NCI-H446 treated with DMSO at 0.1 percent for 48 hours (cell line): ENCODE measurements at regions not wholly inside any gene's neighbourhood (a gene's known extent, or its start where the extent isn't known, plus 50 kb on each side); places are given as distances from the start of the nearest gene placed in this dataset.

ENCODE experiments used
- DNase-seq: peaks from one replicate; lab custom pipeline; 2025; lab: John Stamatoyannopoulos, UW

- no peak for DNase-seq
Observed at GRCh38 chr2:40507432-40507831, 55.5 kb upstream of the SLC8A1 start.

DNA sequence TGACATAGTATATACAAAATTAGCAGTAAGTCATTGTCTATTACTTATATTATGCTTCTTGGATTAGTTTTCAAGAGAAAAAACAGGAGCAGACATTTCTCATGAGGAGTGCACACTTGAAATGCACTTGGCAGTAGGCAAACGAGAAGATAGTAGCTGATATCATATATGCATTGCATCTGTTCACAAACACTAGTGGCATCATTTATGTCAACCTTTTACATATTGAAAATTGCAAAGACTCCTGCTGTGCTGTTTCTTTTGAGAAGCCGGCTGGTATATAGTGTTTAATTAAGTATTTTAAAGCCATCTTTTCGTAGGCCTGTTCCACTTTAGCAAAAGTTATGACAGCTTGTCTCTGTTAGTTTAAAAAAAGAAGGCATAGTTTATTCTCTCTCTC is 58.4 kb upstream of the SLC8A1 start:
- no peak for DNase-seq

DNA sequence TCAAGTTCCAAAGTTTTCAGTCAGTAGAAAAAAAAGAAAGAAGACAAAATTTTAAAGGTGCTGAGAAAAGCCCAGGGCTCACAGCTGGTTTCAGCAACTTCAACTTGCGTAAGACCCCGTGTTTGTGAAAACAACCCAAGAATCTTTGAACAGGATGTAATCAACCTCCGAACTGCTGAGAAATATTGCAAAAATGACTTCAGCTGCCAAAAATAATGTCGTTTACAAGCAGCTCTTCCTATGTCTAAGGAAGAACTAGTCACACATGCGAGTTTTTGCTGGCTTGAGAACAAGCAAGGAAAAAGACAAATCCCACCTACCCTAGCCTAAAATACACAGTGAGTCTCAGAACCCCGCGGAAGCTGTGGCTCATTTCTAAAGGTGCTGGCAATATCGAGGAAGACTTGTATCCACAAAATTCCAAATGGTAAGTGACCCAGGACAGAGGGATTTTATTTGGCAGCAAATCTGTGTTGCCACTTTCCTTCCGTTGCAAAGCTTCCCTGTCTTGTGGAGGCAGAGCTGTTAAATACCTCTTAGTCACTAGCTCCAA is 59.8 kb upstream of the SLC8A1 start:
- no peak for DNase-seq

- DNase-seq = peak; percentile 10
Observed at GRCh38 chr2:40512256-40512655, 60.4 kb upstream of the SLC8A1 start.

GRCh38 chr2:40513201-40513600 is 61.3 kb upstream of the SLC8A1 start:
- no peak for DNase-seq

GRCh38 chr2:40516604-40517003 is 64.7 kb upstream of the SLC8A1 start:
- no peak for DNase-seq

DNA sequence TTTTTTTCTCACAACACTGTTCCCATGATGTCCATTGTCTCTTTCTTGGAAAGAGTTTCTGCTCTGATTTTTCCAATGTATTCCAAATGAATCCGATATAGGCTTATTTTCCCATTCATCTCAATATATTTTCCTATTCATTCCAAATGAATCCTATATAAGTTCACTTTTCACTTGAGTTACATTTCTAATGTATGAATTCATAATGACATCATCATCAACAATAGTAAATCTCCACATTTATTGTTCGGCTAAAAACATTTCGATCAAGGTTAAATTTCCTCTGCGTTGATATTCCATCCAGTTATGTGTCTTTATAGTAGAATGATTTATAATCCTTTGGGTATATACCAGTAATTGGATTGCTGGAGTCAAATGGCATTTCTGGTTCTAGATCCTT is 76.7 kb upstream of the SLC8A1 start:
- no peak for DNase-seq

GRCh38 chr2:40531359-40531758 is 79.5 kb upstream of the SLC8A1 start:
- no peak for DNase-seq

GRCh38 chr2:40534528-40534927 is 82.6 kb upstream of the SLC8A1 start:
- no peak for DNase-seq

DNA sequence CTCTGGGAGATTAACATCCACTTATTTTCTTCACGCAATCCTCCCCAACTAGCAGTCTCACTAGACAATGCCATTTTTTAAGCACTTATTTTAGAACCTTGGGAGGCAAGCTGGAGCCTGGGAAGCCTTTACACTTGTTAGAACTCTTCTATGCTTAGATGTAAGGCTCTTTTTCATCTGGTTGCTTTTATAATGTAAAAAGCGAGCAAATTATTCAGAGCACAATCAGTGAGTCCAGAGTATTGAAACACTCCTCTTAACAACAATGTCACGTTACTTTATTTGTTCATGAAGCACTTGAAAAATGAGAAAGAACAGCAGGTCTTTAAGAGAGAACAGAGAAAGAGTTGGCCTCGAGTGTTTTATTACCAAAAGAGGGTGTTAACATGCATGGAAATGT is 84.1 kb upstream of the SLC8A1 start:
- DNase-seq = no peak

DNA sequence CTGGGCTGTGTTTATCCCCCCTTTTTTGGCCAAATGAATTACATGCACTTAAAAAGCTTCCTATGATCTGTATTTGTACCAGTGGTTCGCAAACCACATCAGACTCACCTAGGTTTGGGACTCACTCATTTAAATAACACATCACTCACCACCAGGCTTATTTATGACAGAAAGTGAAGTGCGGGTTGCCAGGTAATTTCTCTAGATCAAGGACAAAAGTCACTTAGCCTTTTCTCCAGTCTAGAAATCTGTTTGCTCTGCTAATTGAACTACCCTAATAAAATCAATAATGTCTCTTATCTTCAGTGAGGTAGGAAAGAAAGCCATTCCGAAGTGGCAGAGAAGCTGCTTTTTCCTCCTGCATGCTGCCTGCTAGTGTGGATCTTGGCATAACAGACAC is 88.1 kb upstream of the SLC8A1 start:
- DNase-seq = no peak

DNA sequence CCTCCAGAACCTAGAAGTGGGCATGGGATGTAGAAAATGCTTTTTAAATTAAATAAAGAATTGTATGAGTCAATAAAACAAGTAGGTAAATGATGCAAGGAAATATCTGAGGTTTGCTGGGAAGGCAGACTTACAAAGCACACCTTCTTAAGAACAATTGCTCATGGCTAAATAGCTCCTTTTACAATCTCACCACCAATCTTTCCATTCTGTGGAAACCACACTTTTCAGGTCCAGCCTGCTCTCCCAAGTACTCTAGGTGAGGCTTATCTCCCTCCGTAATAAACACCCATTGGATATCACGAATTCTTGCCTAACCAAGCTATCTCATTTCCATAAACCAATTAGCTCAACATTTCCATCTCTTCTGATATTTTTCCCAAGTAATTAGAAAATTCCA is 91.5 kb upstream of the SLC8A1 start:
- no peak for DNase-seq

DNA sequence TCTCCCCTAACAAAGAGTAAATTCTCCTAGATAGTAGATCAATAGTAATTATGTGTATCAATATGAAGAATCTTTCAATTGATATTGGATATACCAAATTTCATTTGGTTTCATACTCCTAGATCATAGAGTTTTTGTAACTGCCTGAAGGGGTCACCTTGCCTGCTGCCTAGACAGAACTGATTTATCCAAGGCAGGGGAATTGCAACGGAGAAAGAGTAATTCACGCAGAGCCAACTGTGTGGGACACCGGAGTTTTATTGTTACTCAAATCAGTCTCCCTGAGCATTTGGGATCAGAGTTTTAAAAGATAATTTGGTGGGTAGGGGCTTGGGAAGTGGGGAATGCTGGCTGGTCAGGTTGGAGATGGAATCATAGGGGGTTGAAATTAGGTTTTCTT is 92.2 kb upstream of the SLC8A1 start:
- DNase-seq = no peak

- DNase-seq = no peak
Observed at GRCh38 chr2:40545645-40546044, 93.8 kb upstream of the SLC8A1 start.

GRCh38 chr2:40546439-40547191 is 94.7 kb upstream of the SLC8A1 start:
- DNase-seq = no peak

- DNase-seq = no peak
Observed at GRCh38 chr2:40548521-40548920, 96.6 kb upstream of the SLC8A1 start.

- no peak for DNase-seq
Observed at GRCh38 chr2:40550085-40550484, 98.2 kb upstream of the SLC8A1 start.

DNA sequence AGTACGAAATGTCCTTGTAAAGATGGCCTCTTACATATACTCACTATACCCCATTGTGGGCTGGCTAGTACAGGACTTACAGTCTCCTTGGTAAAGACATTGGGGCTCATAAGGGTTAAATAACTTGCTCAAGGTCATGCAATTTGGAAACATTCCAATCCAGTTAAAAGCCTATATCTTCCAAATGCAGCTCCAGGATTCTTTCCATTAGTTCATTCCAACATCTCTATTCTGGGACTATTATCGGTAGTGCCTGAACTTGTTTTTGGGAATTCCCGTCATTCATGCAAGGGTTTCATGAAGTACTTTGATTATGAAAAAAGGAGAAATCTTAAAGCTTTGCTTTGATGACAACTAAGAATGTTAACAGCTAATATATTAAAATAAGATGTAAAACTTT is 99.2 kb upstream of the SLC8A1 start:
- no peak for DNase-seq

- peak; percentile 19 for DNase-seq
Observed at GRCh38 chr2:40554665-40555294, 102.9 kb upstream of the SLC8A1 start.

DNA sequence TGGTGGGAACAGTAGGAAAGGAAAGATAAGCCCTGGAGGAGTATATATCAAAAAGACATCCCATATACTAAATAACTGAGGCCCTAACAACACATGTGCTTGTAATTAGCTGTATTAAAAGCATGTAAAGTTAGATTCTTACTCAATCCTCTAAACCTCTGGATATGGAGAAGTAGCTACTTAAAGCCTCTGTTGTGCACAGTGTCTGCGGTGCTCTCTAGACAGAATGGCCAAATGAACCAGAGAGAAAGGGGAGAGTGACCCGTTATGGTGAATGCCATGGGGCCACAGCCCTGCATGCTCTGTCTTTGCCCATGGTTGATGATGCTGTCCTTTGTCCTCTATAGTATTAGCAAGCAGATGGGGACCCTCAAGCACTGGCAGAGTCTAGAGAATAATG is 104.4 kb upstream of the SLC8A1 start:
- DNase-seq = no peak

GRCh38 chr2:40556739-40557138 is 104.8 kb upstream of the SLC8A1 start:
- no peak for DNase-seq

DNA sequence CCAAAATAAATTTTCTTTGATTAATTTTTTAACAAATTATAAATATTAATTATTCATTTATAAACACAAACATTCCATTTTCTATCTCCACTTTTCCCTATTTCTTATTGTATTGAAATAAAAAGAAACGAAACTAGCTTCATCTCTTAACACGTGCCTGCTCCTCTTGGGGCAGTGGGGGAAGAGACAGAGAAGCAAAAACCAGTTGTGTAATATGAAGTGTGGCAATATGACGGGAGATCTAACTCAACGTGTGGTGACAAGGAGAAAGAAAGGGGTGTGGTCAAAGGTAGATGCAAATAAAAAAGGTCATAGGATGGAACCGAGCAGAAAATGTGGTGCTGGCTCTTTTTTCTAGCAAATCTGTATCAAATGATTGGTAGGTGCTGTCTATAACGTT is 106.9 kb upstream of the SLC8A1 start:
- DNase-seq = no peak

DNA sequence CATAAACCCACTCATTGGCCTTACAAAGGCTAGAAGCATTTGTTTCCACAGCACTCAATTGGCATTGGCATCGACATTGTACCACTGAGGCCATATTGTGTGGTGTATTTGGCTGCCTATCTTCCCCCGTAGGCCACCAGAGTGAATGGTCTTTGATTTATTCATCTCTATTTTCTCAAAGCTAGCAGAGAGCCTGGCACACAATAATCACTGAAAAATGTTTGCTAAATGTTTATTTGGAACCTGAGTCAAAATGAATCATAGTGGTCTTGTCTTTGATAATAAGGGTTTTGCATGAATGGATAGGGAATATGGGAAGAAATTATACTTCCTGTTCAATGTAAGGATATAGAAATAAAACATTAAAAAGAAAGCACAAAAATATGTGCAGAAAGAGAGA is 107.3 kb upstream of the SLC8A1 start:
- no peak for DNase-seq

DNA sequence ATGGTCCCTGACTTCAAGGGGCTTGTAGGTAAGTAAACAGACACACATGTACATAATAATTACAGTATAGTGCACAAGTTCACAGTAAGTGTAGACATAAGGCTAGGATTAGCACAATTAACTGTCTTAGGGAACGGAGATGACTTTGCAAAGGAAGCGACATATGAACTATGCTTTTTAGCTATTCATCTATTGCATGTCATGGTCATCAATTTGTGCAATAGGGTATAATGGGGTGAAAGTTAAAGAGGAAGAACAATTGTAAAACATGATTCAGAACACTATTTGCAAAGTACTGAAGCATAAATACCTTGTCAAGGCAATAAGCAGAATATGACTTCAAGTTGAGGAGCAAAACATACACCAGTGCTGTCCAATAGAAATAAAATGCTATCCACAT is 112.3 kb upstream of the SLC8A1 start:
- DNase-seq = no peak
